C4-2B (cell line): ENCODE measurements at regions not wholly inside any gene's neighbourhood (a gene's known extent, or its start where the extent isn't known, plus 50 kb on each side); places are given as distances from the start of the nearest gene placed in this dataset.

ENCODE experiments used
- H3K27ac ChIP-seq: fragments of 450-650 bp; 2 replicates; pipeline ENCODE4 v1.5.1; 2017
- ZFX ChIP-seq: fragments of 450-650 bp; IDR thresholded peaks from 2 replicates; pipeline ENCODE4 v1.6.1; 2017
- TF ChIP-seq, protein P1 (sequence below): fragments of 450-650 bp; conservative IDR thresholded peaks from 2 replicates; pipeline ENCODE4 v1.5.1; 2017; ENCODE audit warnings: mild to moderate bottlenecking

DNA sequence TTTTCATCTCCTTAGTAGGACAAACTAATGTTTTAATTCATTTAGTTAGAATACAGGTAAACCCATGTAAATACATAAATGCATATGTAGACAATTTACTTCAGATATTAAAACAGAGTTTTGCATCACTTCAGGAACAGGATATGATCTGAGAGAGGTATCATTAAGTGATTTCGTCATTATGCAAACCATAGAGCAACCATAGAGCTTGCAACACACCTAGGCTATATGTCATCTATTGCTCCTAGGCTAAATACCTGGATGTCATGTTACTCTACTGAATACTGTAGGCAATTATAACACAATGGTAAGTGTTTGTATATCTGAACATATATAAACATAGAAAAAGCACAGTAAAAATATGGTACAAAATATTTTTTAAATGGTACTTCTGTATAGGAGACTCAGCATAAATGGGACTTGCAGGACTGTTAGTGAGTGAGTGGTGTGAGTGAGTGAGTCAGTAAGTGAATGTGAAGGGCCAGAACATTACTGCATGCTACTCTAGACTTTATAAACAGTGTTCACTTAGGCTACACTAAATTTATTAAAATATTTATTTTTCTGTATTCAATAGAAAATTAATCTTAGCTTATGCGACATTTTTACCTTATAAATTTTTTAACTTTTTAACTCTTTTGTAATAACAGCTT, 1377.5 kb upstream of the CDH9 start:
- H3K27ac ChIP-seq, result no peak overlapping the region
- TF ChIP-seq, protein P1, sequence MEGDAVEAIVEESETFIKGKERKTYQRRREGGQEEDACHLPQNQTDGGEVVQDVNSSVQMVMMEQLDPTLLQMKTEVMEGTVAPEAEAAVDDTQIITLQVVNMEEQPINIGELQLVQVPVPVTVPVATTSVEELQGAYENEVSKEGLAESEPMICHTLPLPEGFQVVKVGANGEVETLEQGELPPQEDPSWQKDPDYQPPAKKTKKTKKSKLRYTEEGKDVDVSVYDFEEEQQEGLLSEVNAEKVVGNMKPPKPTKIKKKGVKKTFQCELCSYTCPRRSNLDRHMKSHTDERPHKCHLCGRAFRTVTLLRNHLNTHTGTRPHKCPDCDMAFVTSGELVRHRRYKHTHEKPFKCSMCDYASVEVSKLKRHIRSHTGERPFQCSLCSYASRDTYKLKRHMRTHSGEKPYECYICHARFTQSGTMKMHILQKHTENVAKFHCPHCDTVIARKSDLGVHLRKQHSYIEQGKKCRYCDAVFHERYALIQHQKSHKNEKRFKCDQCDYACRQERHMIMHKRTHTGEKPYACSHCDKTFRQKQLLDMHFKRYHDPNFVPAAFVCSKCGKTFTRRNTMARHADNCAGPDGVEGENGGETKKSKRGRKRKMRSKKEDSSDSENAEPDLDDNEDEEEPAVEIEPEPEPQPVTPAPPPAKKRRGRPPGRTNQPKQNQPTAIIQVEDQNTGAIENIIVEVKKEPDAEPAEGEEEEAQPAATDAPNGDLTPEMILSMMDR, result no peak
- no peak for TF ChIP-seq ZFX

DNA sequence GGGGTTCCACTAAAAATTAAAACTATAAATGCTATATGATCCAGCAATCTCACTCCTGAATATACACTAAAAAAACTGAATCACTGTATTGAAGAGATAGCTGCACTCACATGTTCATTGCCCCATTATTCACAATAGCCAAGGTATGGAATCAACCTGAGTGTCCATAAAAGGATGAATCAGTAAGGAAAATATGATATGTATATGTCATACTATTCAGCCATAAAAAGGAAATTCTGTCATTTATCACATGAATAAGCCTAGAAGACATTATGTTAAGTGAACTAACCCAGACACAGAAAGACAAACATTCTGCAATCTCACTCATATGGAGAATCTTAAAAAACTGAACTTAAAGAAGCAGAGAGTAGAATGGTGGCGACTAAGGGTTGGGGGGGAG, 1376.2 kb upstream of the CDH9 start:
- TF ChIP-seq, protein P1, result no peak
- no peak for TF ChIP-seq ZFX
- no peak overlapping the region for H3K27ac ChIP-seq

DNA sequence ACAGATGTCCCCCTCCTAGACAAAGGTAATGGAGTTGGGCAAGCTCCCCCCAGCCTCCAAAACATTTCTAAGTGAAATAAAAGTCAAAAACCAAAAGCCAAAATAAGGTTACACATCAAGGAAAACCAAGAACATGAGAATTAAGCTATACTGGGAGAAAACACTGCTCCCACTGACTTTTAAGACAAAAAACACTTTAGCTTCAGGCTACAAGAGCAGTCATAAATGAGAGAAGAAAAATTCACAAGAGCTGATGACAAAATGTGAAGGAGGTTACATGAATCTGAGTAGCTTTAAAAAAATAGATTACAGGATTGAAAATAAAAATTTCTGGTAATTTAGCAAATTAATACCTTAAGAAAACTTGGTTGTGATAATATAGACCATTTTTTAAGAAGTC, 1370.3 kb upstream of the CDH9 start:
- H3K27ac ChIP-seq, result no peak overlapping the region
- no peak for TF ChIP-seq ZFX
- TF ChIP-seq, protein P1, result no peak

DNA sequence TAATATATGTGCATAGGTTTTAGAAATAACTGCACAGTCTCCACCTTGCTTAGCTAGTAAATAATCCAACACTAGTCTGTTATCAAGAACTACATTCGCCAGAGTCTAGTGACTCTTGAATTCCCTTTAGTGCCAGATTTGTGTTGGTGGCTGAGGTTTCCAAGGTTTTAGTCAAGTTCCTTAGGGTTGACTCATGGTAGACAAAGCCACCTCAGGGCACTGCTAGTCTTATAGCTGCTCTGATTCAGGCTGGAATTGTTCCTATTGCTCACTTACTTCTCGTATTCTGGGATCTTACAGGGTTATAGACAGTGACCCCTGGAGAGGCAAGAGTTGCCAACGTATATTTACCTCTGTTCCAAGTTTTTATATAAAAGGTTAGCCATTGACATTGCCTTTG, 1369.8 kb upstream of the CDH9 start:
- TF ChIP-seq ZFX, result no peak
- TF ChIP-seq, protein P1, result no peak

DNA sequence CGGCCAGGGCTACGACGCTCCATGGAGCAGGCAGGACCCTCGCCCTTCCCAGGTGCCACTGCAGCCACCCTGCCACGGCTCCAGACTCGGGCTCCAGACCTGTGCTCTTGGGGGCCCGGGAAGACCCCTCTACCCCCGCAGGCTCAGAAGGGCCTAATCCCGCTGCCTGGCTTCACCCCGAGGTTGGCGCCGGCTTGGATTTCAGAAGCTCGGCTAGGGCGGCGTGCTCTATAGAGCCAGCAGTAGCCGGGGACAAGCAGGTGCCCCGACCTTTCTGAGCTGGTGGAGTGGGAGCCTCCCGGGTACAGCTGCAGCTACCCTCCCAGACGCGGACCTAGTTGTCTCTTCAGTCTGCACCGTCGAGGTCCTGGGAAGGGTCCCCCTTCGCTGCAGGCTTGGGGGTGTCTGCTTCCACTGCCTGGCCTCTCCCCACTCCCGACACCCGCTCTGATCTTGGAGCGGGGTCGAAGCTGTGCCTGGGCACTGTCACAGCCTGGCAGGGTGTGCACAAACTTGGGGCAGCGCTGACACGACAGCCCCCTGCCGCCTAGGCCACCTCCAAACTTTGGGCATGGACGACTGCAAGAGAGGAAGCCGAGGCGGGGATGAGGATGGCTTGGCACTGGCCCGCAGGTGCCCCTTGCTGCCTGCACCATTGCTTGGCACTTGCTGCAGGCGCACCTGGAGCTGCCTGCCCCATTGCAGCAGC, 1366.1 kb upstream of the CDH9 start:
- TF ChIP-seq, protein P1, result no peak
- no peak for TF ChIP-seq ZFX
- H3K27ac ChIP-seq, result no peak overlapping the region

More for the DNA sequence above, 1369.8 kb upstream of the CDH9 start:
- H3K27ac ChIP-seq, result no peak overlapping the region

DNA sequence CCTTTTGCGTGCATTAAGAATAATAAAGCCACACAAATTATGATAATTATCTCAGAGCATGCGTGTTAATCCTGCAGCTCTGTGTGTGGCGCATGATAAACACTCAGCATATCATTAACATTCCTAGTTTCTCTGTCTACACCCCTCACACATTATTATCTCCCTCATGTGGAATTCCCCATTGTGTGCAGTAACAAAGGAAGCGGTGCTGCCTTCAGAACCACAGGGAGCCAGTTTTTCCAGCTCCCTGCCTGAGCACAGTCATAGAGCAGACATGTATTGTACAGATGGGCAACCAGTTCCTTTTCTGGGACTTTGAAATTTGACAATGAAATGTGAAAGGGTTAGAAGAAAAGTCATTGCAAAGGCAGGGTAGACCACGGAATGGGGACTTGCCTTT, 1365.5 kb upstream of the CDH9 start:
- TF ChIP-seq, protein P1, result no peak
- no peak for TF ChIP-seq ZFX
- no peak overlapping the region for H3K27ac ChIP-seq

DNA sequence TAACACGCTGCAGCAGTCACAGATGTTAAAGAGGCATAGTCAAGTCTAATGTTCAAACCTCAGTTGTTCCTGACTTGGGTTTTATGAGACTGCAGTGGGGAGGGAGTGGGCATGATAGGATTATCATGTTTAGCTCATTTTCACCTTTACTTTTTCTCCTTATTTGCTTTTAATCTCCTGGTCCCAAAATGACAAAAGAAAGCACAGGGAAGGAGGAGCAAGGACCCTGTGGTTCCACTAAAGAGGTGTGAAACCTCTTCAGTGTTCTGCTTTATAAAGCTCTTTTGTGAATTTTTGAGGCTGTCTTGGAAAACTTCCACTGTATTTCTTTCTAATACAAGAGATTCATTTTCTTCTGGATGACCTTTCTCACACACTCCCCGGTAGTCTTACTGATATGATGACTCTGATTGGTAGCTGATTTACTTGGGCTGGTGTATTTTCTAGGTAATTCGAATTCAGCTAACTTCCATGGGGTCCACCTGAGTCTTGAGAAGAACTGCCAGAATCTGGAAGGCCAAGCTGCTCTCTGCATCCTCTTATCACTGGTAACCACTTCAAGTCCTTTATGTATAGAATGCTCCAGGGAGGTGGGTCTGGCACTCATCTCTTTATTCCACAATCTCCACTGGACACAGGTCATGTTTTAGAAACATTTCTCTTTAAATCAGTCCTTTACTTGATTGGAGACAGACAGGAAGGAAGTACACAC, 1364.4 kb upstream of the CDH9 start:
- TF ChIP-seq, protein P1, result no peak
- TF ChIP-seq ZFX, result no peak
- H3K27ac ChIP-seq, result no peak overlapping the region
